PC-3 (cell line): ENCODE measurements at regions not wholly inside any gene's neighbourhood (a gene's known extent, or its start where the extent isn't known, plus 50 kb on each side); places are given as distances from the start of the nearest gene placed in this dataset.

ENCODE experiments used
- CTCF ChIP-seq: fragments of 300-600 bp; sonication (generic); conservative IDR thresholded peaks from 2 replicates; pipeline ENCODE4 v1.5.1; 2017; ENCODE audit warnings: antibody characterized with exemption, low read depth, mild to moderate bottlenecking, low read length
- EZH2 ChIP-seq: fragments of 300-600 bp; sonication (generic); IDR thresholded peaks from one replicate; pipeline ENCODE4 v1.6.1; 2017; ENCODE audit warnings: antibody characterized with exemption, mild to moderate bottlenecking, low read length; ENCODE audit not compliant: unreplicated experiment
- EZH2phosphoT487 ChIP-seq: fragments of 300-600 bp; sonication (generic); IDR thresholded peaks from 2 replicates; pipeline ENCODE4 v1.6.1; 2018; ENCODE audit warnings: mild to moderate bottlenecking, antibody characterized with exemption, low read length, borderline replicate concordance

GRCh38 chr9:113793558-113793957 is 82.6 kb upstream of the ZNF618 start:
- TF ChIP-seq CTCF (no peak), EZH2phosphoT487 (no peak), EZH2 (no peak)
